Astrocyte of the spinal cord (primary cell): ENCODE measurements at regions not wholly inside any gene's neighbourhood (a gene's known extent, or its start where the extent isn't known, plus 50 kb on each side); places are given as distances from the start of the nearest gene placed in this dataset.
"Not testable (repeated sequence)": the region's sequence is repeated elsewhere in the genome, so short reads cannot be mapped to it uniquely, and the experiment has no call there.

Source experiments
- DNase-seq: peaks from one replicate; pipeline ENCODE4 v3.0.0; 2011; ENCODE audit warnings: low read depth, low spot score
- H3K4me3 ChIP-seq: 2 replicates; pipeline ENCODE4 v1.5.1; 2011; ENCODE audit warnings: low read depth, mild to moderate bottlenecking, low read length, moderate library complexity
- in situ Hi-C: cut with HindIII; loops from 2 replicates; pipeline ENCODE4 v1.10.0; 2017; ENCODE audit warnings: low sequenced_read_pairs
- TF ChIP-seq, protein P1 (sequence below): IDR thresholded peaks from 2 replicates; pipeline ENCODE4 v1.5.1; 2012; ENCODE audit warnings: low read depth, mild to moderate bottlenecking, low read length, inconsistent platforms

GRCh38 chr5:126003309-126003708 is 419.9 kb upstream of the GRAMD2B start:
- TF ChIP-seq, protein P1, sequence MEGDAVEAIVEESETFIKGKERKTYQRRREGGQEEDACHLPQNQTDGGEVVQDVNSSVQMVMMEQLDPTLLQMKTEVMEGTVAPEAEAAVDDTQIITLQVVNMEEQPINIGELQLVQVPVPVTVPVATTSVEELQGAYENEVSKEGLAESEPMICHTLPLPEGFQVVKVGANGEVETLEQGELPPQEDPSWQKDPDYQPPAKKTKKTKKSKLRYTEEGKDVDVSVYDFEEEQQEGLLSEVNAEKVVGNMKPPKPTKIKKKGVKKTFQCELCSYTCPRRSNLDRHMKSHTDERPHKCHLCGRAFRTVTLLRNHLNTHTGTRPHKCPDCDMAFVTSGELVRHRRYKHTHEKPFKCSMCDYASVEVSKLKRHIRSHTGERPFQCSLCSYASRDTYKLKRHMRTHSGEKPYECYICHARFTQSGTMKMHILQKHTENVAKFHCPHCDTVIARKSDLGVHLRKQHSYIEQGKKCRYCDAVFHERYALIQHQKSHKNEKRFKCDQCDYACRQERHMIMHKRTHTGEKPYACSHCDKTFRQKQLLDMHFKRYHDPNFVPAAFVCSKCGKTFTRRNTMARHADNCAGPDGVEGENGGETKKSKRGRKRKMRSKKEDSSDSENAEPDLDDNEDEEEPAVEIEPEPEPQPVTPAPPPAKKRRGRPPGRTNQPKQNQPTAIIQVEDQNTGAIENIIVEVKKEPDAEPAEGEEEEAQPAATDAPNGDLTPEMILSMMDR: no peak
- H3K4me3 ChIP-seq: no peak overlapping the region
- in situ Hi-C loops: no loop called here
- DNase-seq: peak; percentile 98

GRCh38 chr5:126004636-126005035 is 418.6 kb upstream of the GRAMD2B start:
- TF ChIP-seq, protein P1: no peak
- DNase-seq: no peak
- in situ Hi-C loops: no loop called here
- H3K4me3 ChIP-seq: no peak overlapping the region

- DNase-seq: peak; percentile 63
- in situ Hi-C loops: no loop called here
- H3K4me3 ChIP-seq: no peak overlapping the region
- TF ChIP-seq, protein P1: no peak
Observed at GRCh38 chr5:126007841-126008240, 415.4 kb upstream of the GRAMD2B start.

GRCh38 chr5:126009566-126009965 is 413.6 kb upstream of the GRAMD2B start:
- DNase-seq: no peak
- in situ Hi-C loops: no loop called here
- TF ChIP-seq, protein P1: no peak
- H3K4me3 ChIP-seq: no peak overlapping the region

GRCh38 chr5:126011526-126011925 is 411.7 kb upstream of the GRAMD2B start:
- H3K4me3 ChIP-seq, DNase-seq, in situ Hi-C loops: not testable (repeated sequence)

DNA sequence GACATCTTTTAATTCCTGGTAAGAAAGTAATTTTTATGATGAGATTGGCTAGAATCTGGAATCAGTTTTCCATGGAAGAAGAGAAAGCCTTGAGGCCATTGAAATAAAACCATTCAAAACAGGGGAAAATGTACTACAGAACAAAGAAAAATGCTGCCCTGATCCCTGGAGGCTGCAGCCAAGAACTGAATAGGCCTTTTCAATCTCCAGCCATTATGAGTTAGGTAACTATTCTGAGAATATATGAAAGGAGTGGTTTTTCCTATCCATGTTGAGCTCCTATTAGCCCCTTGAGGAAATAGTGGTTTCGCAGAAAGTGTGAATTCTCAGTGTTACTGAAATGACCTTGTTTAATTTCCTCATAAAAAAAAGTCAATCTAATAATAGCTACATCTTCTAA is 408.5 kb upstream of the GRAMD2B start:
- no peak for DNase-seq
- in situ Hi-C loops: no loop called here
- TF ChIP-seq, protein P1: no peak
- H3K4me3 ChIP-seq: no peak overlapping the region

- peak; percentile 84 for DNase-seq
- H3K4me3 ChIP-seq: no peak overlapping the region
- TF ChIP-seq, protein P1: no peak
- in situ Hi-C loops: no loop called here
Observed at GRCh38 chr5:126015235-126016181, 407.7 kb upstream of the GRAMD2B start.
